AG04449 (cell line): ENCODE measurements at regions not wholly inside any gene's neighbourhood (a gene's known extent, or its start where the extent isn't known, plus 50 kb on each side); places are given as distances from the start of the nearest gene placed in this dataset.
"Not testable (repeated sequence)": the region's sequence is repeated elsewhere in the genome, so short reads cannot be mapped to it uniquely, and the experiment has no call there.

ENCODE experiments used
- CTCF ChIA-PET: fragments of 350-600 bp; formaldehyde crosslinking; extraction: SDS; loops from one replicate; lab custom pipeline; 2021; ENCODE audit warnings: antibody characterized with exemption; lab: Yijun Ruan, JAX
- POLR2A ChIA-PET: fragments of 400-600, 350-600 bp; formaldehyde crosslinking; extraction: SDS; loops from one replicate; lab custom pipeline; 2020; ENCODE audit warnings: antibody characterized with exemption, inconsistent platforms; lab: Yijun Ruan, JAX
- DNase-seq: peaks from one replicate; pipeline ENCODE4 v3.0.0-alpha.2; 2010; ENCODE audit warnings: low read depth, low spot score
- H3K4me3 ChIP-seq: 2 replicates; pipeline ENCODE4 v1.5.1; 2011; ENCODE audit warnings: low read depth, mild to moderate bottlenecking, control low read depth, low read length
- TF ChIP-seq, protein P1 (sequence below): IDR thresholded peaks from one replicate; pipeline ENCODE4 v1.5.1; 2011; ENCODE audit warnings: mild to moderate bottlenecking, moderate library complexity, low read length, control low read depth, inconsistent platforms; ENCODE audit not compliant: insufficient read depth; ENCODE audit errors: missing control alignments

DNA sequence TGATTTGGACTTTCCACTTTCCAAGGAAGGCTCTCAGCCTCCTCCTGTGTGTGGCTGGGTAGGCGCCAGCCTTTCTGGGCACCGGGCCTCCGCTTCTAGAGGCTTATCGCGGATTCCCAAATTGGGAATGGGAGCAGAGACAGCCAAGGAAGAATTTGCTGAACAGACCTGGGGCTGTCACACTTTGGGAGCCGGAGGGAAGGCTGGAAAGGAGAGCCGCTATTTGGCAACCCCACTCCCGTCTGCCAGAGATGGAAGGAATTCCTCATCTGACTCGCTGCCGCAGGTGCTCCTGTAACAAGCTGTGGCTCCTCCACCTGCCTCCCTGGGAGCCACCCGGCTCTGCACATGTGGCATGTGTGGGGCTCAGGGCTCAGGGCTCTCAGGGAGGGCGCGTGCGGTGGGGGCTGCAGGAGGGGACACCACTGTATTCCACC lies 50.8 kb upstream of the ECHDC3 start:
- CTCF ChIA-PET, result no interaction called here
- no peak for DNase-seq
- POLR2A ChIA-PET, result no interaction called here
- H3K4me3 ChIP-seq, result no peak overlapping the region
- TF ChIP-seq, protein P1, sequence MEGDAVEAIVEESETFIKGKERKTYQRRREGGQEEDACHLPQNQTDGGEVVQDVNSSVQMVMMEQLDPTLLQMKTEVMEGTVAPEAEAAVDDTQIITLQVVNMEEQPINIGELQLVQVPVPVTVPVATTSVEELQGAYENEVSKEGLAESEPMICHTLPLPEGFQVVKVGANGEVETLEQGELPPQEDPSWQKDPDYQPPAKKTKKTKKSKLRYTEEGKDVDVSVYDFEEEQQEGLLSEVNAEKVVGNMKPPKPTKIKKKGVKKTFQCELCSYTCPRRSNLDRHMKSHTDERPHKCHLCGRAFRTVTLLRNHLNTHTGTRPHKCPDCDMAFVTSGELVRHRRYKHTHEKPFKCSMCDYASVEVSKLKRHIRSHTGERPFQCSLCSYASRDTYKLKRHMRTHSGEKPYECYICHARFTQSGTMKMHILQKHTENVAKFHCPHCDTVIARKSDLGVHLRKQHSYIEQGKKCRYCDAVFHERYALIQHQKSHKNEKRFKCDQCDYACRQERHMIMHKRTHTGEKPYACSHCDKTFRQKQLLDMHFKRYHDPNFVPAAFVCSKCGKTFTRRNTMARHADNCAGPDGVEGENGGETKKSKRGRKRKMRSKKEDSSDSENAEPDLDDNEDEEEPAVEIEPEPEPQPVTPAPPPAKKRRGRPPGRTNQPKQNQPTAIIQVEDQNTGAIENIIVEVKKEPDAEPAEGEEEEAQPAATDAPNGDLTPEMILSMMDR, result no peak

DNA sequence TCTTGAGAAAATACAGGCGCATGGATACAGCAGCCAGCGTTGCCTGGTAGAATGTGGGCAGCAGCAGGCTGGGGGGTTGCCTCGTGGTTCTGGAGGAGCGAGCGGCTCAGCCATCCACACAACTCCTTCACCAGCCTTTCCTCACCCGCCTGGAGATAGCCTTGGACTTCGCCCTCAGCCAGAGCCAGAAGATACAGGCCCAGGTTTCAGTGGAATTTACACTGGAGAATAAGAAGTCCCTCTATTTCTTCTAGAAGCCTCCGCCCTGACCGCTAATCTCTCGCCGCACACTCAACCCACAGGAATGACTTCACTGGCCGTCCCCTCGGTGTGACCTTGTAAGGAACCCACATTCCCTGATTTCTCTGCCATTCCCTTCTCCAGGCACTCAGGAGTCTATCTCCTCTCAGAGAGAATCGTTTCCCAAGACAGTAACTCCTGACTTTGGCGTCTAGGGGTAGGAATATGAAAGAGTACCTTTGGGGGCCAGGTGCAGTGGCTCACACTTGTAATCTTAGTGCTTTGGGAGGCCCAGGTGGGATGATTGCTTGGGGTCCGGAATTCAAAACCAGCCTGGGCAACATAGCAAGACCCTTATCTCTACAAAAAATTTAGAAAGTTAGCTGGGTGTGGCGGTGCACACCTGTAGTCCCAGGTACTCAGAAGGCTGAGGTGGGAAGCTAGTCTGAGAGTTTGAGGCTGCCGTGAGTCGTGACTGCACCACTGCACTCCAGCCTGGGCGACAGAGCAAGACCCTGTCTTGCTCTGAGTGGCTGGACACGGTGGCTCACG lies 52.0 kb upstream of the ECHDC3 start:
- no peak overlapping the region for H3K4me3 ChIP-seq
- ChIA-PET POLR2A (no interaction called here), CTCF (no interaction called here)
- no peak for DNase-seq
- TF ChIP-seq, protein P1, result no peak

DNA sequence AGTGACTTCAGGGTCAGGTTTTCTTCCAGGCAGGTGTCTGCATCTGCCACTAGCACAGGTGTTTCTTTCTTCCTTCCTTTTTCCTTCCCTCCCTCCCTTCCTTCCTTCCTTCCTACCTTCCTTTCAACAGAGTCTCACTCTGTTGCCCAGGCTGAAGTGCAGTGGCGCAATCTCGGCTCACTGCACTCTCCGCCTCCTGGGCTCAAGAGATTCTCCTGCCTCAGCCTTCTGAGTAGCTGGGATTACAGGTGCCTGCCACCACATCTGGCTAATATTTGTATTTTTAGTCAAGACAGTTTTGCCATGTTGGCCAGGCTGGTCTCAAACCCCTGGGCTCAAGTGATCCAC lies 53.8 kb upstream of the ECHDC3 start:
- not testable (repeated sequence) for DNase-seq, H3K4me3 ChIP-seq
- ChIA-PET POLR2A (interaction anchor here (0.7 kb wide), 1 partner anchor 33 kb away, joined by 3 read pairs; no protein-coding TSS in a partner anchor), CTCF (interaction anchor here (0.6 kb wide), 1 partner anchor 558 kb away, joined by 3 read pairs; no protein-coding TSS in a partner anchor)

DNA sequence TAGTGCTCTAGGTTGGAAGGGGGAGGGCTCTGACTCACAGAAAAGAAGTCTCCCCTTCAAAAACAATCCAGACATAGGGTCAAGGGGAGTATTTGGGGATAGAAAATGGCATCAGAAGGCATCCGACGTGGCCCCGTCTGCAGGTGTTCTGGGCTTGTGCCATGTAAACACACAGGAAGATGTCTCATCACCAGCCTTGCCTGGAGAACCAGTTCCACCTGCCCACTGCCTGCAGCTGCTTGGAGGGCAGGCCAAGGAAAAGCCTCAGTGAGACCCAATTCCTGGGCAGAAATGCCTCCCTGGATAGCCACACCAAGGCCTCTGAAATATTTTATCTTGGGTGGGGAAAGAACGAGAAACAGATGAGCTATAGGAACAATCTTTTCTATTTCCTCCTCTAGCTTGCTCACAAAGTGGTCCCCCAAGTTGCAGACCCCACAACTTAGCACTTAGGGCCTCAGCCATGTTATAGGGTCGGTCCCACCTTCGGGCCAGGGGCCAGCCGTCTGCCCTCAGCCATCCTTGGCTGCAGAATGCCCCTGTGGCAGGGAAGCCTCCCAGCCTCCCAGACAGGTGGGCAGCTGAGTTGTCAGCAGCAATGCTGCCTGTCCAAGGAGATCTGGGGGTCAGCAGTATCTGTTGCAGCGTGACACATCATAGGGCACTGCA lies 54.3 kb upstream of the ECHDC3 start:
- CTCF ChIA-PET, result no interaction called here

DNA sequence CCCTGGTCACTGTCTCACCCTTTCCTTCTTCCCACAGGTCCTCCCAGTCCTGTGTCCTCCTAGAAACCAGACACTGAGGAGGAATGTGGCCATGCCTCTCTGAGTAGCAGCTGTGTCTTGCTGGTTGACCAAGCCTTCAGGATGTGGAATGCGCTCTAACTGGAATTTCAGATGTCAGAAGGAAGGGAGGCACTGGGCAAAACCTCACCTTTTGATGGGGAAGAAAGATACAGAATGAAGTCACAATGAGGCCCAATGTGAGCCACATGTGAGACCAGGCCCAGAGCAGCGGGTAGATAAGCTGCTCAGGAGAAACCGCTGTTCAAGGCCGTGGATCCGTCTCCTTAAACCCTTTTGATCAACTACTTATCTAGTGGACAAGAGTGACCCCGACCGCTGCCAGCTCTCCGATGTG lies 54.8 kb upstream of the ECHDC3 start:
- DNase-seq, result no peak
- ChIA-PET CTCF (no interaction called here), POLR2A (no interaction called here)
- TF ChIP-seq, protein P1, result no peak
- no peak overlapping the region for H3K4me3 ChIP-seq

More for the DNA sequence above, 54.3 kb upstream of the ECHDC3 start:
- POLR2A ChIA-PET, result interaction anchor here (0.7 kb wide), 1 partner anchor 33 kb away, joined by 3 read pairs; no protein-coding TSS in a partner anchor
- TF ChIP-seq, protein P1, result no peak
- H3K4me3 ChIP-seq, result no peak overlapping the region
- no peak for DNase-seq

DNA sequence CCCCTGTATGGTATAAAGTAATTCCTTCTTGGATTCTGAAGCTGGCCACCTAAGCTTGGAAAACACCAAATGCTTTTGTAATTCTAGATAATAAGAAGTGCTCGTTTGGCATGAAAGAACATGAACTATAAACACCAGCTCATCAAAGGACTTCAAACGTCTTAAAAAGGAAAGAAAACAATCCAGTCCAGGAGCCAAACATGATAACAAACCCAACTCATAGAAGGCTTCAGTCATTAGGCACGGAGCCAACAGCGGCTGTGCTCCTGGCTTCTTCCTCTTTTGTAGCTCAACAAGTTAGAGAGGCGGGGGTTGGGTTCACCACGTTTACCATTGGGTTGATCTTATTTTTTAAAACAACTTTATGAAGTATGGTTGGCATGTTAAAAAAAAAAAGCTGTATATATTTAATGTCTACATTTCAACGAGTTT lies 56.4 kb upstream of the ECHDC3 start:
- DNase-seq, result no peak
- ChIA-PET CTCF (interaction anchor here (1.0 kb wide), 1 partner anchor 164 kb away, joined by 3 read pairs; no protein-coding TSS in a partner anchor), POLR2A (no interaction called here)
- no peak overlapping the region for H3K4me3 ChIP-seq
- TF ChIP-seq, protein P1, result no peak
